Naive thymus-derived CD8-positive, alpha-beta T cell (primary cell): ENCODE measurements at regions not wholly inside any gene's neighbourhood (a gene's known extent, or its start where the extent isn't known, plus 50 kb on each side); places are given as distances from the start of the nearest gene placed in this dataset.
A peak's percentile ranks its signal among the peaks of the same experiment; 100 is the strongest.
"Not testable (repeated sequence)": the region's sequence is repeated elsewhere in the genome, so short reads cannot be mapped to it uniquely, and the experiment has no call there.

Experiments
- ATAC-seq, 2 donors: fragments of 150-1000 bp; cut with Tn5 transposase in 1 of 2; sonication (Bioruptor Pico), chemical (Tn5 transposase) in 1 of 2; 1 replicate in 1 of 2; 2 replicates in 1 of 2; pipeline ENCODE4 v1.10.0; 2021; ENCODE audit warnings: mild to moderate bottlenecking in 2 of 2, moderate library complexity in 2 of 2
- POLR2A ChIA-PET: fragments of 350-600 bp; sonication (Branson Sonifier 250); formaldehyde crosslinking; loops from one replicate; lab custom pipeline; 2021; ENCODE audit warnings: antibody characterized with exemption; lab: Charles Lee
- DNase-seq, 10 donors: peaks; one replicate each; pipeline versions ENCODE4 v3.0.0 to v3.0.0-alpha.2; 2020 to 2022
- H3K27ac Mint-ChIP-seq, 10 donors: one replicate each; pipeline ENCODE4 v1.8.0; 2020 to 2022; ENCODE audit warnings: mild to moderate bottlenecking in 10 of 10, mixed read lengths in 10 of 10, moderate library complexity in 4 of 10, inconsistent platforms in 1 of 10
- H3K27me3 Mint-ChIP-seq, 5 donors: one replicate each; pipeline ENCODE4 v1.8.0; 2021 to 2022; ENCODE audit warnings: mixed read lengths in 5 of 5
- H3K36me3 Mint-ChIP-seq, 3 donors: one replicate each; pipeline ENCODE4 v1.8.0; 2020 to 2022; ENCODE audit warnings: mixed read lengths in 3 of 3, mild to moderate bottlenecking in 2 of 3, inconsistent platforms in 1 of 3
- H3K4me1 Mint-ChIP-seq, 4 donors: one replicate each; pipeline ENCODE4 v1.8.0; 2021 to 2022; ENCODE audit warnings: mixed read lengths in 4 of 4
- H3K4me3 Mint-ChIP-seq, 10 donors: one replicate each; pipeline ENCODE4 v1.8.0; 2020 to 2022; ENCODE audit warnings: mild to moderate bottlenecking in 10 of 10, mixed read lengths in 10 of 10, moderate library complexity in 6 of 10, inconsistent platforms in 1 of 10
- H3K9me3 Mint-ChIP-seq, 9 donors: one replicate each; pipeline ENCODE4 v1.8.0; 2020 to 2022; ENCODE audit warnings: mixed read lengths in 9 of 9, mild to moderate bottlenecking in 3 of 9, inconsistent platforms in 1 of 9, moderate library complexity in 1 of 9

DNA sequence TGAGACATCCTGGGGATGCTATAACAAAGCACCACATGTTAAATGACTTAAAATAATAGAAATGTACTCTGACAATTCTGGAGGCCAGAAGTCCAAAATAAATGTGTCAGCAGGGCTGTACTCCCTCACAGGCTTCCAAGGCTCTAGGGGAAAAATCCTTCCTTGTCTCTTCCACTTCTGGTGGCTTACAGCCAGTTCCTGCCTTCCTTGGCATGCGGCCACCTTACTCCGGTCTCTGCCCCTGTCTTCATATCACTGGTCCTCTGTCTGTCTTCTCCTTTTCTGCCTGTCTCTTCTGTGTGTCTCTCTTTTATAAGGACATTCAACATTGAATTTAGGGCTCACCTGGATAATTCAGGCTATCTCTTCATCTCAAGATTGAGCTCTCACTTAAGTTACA, 155.3 kb upstream of the SYNCRIP start:
- no peaks in the 10 kb centered on the region for H3K36me3 Mint-ChIP-seq
- ATAC-seq (no peak), DNase-seq (no peak)
- no peak overlapping the region for H3K27ac Mint-ChIP-seq
- peaks cover 1 to 28% (median 11%) of the 10 kb centered on the region in 5 donors for H3K27me3 Mint-ChIP-seq
- POLR2A ChIA-PET: no interaction called here
- H3K4me3 Mint-ChIP-seq: no peak overlapping the region
- H3K9me3 Mint-ChIP-seq: no peaks in the 10 kb centered on the region
- no peaks in the 10 kb centered on the region for H3K4me1 Mint-ChIP-seq

GRCh38 chr6:85795945-85796344, 153.3 kb upstream of the SYNCRIP start:
- Mint-ChIP-seq H3K4me3 (no peak overlapping the region), H3K27me3 (peaks cover 1 to 28% (median 12%) of the 10 kb centered on the region in 5 donors), H3K4me1 (no peaks in the 10 kb centered on the region), H3K9me3 (peaks cover 0 to 11% (median 4%) of the 10 kb centered on the region in 9 donors), H3K36me3 (peaks cover 0 to 7% (median 0%) of the 10 kb centered on the region in 3 donors), H3K27ac (no peak overlapping the region)
- POLR2A ChIA-PET: no interaction called here
- ATAC-seq (no peak), DNase-seq (no peak)

DNA sequence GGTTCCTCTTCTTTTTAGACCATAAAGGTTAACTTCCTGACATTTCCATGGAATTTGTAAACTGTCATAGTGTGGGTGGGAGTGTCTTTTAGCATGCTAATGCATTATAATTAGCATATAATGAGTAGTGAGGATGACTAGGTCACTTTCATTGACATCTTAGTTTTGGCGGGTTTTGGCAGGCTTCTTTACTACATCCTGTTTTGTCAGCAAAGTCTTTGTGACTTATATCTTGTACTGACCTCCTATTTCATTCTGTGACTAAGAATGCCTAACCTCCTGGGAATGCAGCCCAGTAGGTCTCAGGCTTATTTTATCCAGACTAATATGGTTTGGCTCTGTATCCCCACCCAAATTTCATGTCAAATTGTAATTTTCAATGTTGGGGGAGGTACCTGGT, 149.6 kb upstream of the SYNCRIP start:
- ATAC-seq: no peak
- H3K4me3 Mint-ChIP-seq: no peak overlapping the region
- POLR2A ChIA-PET: no interaction called here
- no peak for DNase-seq
- peaks cover 0 to 18% (median 0%) of the 10 kb centered on the region in 3 donors for H3K36me3 Mint-ChIP-seq
- H3K9me3 Mint-ChIP-seq: peaks cover 6 to 41% (median 17%) of the 10 kb centered on the region in 9 donors
- H3K27ac Mint-ChIP-seq: no peak overlapping the region
- no peaks in the 10 kb centered on the region for H3K4me1 Mint-ChIP-seq
- H3K27me3 Mint-ChIP-seq: peaks cover 3 to 27% (median 7%) of the 10 kb centered on the region in 5 donors

DNA sequence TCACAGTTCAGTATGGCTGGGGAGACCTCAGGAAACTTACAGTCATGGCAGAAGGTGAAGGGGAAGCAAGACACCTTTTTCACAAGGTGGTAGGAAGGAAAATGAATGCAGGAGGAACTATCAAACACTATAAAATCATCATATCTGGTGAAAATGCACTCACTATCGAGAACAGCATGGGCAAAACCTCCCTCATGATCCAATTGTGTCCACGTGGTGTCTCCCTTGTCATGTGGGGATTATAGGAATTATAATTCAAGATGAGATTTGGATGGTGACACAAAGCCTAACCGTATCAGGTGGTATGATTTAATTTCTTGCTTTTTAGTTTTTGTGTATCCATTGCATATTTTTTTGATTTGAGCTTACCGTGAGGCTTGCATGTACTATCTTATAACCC, 133.2 kb upstream of the SYNCRIP start:
- POLR2A ChIA-PET: no interaction called here
- Mint-ChIP-seq H3K4me1 (peaks cover 0 to 2% (median 0%) of the 10 kb centered on the region in 4 donors), H3K4me3 (no peak overlapping the region), H3K27me3 (peaks cover 11 to 32% (median 17%) of the 10 kb centered on the region in 5 donors), H3K27ac (no peak overlapping the region), H3K9me3 (peaks cover 9 to 48% (median 26%) of the 10 kb centered on the region in 9 donors), H3K36me3 (peaks cover 0 to 27% (median 6%) of the 10 kb centered on the region in 3 donors)
- DNase-seq (no peak), ATAC-seq (no peak)

DNA sequence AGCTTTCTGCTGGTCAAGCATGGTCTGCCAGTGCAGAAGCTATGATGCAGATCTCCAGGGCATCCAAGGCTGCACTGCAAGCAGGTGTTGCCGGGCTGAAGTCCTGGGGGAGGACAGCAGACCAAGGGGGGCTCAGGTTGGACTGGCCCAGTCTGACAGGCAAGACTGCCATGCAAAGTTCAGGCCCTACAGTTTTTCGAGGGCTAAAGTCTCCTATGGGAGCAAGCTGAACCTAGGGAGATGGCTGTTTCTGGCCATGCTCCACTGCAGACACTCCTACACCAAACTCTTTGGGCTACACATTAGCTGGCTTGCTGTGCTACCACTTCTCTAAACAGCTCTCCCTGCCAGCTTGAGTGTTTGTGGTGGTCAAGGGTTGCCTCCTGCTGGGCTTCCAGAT, 130.0 kb upstream of the SYNCRIP start:
- no peak for DNase-seq
- H3K9me3 Mint-ChIP-seq: peaks cover 3 to 16% (median 6%) of the 10 kb centered on the region in 9 donors
- peaks cover 0 to 8% (median 0%) of the 10 kb centered on the region in 3 donors for H3K36me3 Mint-ChIP-seq

DNA sequence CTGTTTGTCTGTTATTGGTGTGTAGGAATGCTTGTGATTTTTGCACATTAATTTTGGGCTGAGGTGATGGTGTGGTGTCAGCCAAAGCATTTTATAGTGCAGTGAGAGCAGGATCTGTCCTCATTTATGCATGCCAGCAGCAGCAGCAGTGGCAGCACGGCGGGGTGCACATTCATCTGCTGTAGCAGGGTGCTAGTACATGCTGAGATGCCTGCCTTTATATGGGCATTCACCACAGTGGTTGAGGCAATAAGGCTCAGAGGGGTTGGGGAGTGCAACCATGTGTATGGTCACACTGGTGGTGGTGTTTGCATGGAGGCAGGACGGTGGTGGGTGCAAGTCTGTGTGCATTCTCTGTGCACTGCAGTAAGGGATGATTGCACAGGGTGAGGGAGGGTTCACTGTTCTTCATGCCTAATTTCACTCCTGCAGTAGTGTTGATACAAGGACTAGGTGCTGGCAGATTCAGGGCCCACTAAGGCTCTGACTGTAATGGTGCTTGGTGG, 129.3 kb upstream of the SYNCRIP start:
- peaks cover 0 to 2% (median 0%) of the 10 kb centered on the region in 4 donors for H3K4me1 Mint-ChIP-seq
- no peak overlapping the region for H3K4me3 Mint-ChIP-seq
- POLR2A ChIA-PET: no interaction called here
- DNase-seq: no peak
- no peak for ATAC-seq
- peaks cover 0 to 2% (median 0%) of the 10 kb centered on the region in 3 donors for H3K36me3 Mint-ChIP-seq
- peaks cover 12 to 41% (median 20%) of the 10 kb centered on the region in 5 donors for H3K27me3 Mint-ChIP-seq
- peak overlapping the region in 1 of 10 donors; percentile 52 for H3K27ac Mint-ChIP-seq
- peaks cover 0 to 9% (median 2%) of the 10 kb centered on the region in 9 donors for H3K9me3 Mint-ChIP-seq

More for the DNA sequence above, 130.0 kb upstream of the SYNCRIP start:
- H3K27me3 Mint-ChIP-seq: peaks cover 14 to 42% (median 22%) of the 10 kb centered on the region in 5 donors
- no peak for ATAC-seq
- H3K27ac Mint-ChIP-seq: no peak overlapping the region
- POLR2A ChIA-PET: no interaction called here
- H3K4me3 Mint-ChIP-seq: no peak overlapping the region
- peaks cover 0 to 2% (median 0%) of the 10 kb centered on the region in 4 donors for H3K4me1 Mint-ChIP-seq

GRCh38 chr6:85771455-85771854, 128.8 kb upstream of the SYNCRIP start:
- peaks cover 0 to 6% (median 0%) of the 10 kb centered on the region in 9 donors for H3K9me3 Mint-ChIP-seq
- POLR2A ChIA-PET: no interaction called here
- DNase-seq (no peak), ATAC-seq (no peak)
- H3K27me3 Mint-ChIP-seq: peaks cover 11 to 38% (median 20%) of the 10 kb centered on the region in 5 donors
- peaks cover 0 to 2% (median 0%) of the 10 kb centered on the region in 4 donors for H3K4me1 Mint-ChIP-seq
- H3K27ac Mint-ChIP-seq: no peak overlapping the region
- H3K4me3 Mint-ChIP-seq: no peak overlapping the region
- H3K36me3 Mint-ChIP-seq: no peaks in the 10 kb centered on the region

GRCh38 chr6:85764844-85765243, 122.2 kb upstream of the SYNCRIP start:
- Mint-ChIP-seq H3K27ac (no peak overlapping the region), H3K4me3 (no peak overlapping the region), H3K9me3 (peaks cover 0 to 4% (median 0%) of the 10 kb centered on the region in 9 donors), H3K4me1 (no peaks in the 10 kb centered on the region), H3K36me3 (no peaks in the 10 kb centered on the region), H3K27me3 (peaks cover 13 to 53% (median 24%) of the 10 kb centered on the region in 5 donors)
- POLR2A ChIA-PET: no interaction called here
- no peak for DNase-seq
- no peak for ATAC-seq

DNA sequence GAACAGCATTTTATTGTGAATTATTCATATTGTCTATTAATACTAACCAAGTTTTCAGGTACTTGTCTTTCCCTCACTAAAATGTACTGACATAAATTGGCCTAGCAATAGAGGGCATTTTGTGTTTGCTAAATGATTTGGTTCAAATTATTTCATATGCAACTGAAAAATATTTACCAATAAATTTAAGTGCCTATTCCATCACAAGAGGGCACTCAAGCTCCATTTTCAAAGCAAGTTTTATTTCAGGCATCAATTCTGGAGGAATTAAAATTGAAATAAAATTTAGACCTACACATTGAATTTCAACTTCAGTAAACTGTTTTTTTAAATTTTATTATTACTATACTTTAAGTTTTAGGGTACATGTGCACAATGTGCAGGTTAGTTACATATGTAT, 114.3 kb upstream of the SYNCRIP start:
- H3K27me3 Mint-ChIP-seq: peaks cover 0 to 12% (median 8%) of the 10 kb centered on the region in 5 donors

DNA sequence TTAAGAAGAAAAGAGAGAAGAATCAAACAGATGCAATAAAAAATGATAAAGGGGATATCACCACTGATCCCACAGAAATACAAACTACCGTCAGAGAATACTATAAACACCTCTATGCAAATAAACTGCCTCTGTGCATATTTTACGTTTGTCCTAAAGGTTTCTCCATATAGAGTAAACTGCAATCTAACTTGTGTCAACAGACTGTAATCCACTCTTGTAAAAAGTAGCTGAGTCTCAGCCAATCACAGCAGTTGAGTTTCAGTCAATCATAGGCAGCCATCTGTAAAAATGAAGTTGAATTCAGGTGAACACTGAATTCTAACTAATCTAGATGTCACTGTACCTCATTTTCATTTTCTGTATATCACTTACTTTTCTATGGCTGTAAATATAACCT, 112.2 kb upstream of the SYNCRIP start:
- Mint-ChIP-seq H3K4me3 (no peak overlapping the region), H3K4me1 (no peaks in the 10 kb centered on the region), H3K27ac (no peak overlapping the region), H3K27me3 (peaks cover 0 to 8% (median 5%) of the 10 kb centered on the region in 5 donors), H3K9me3 (no peaks in the 10 kb centered on the region), H3K36me3 (no peaks in the 10 kb centered on the region)
- DNase-seq (no peak), ATAC-seq (no peak)
- POLR2A ChIA-PET: no interaction called here

More for the DNA sequence above, 114.3 kb upstream of the SYNCRIP start:
- Mint-ChIP-seq H3K9me3 (peaks cover 0 to 4% (median 0%) of the 10 kb centered on the region in 9 donors), H3K27ac (no peak overlapping the region), H3K4me1 (no peaks in the 10 kb centered on the region), H3K4me3 (no peak overlapping the region), H3K36me3 (no peaks in the 10 kb centered on the region)
- no peak for DNase-seq
- POLR2A ChIA-PET: no interaction called here
- ATAC-seq: no peak

- Mint-ChIP-seq H3K4me3 (no peak overlapping the region), H3K27me3 (peaks cover 0 to 14% (median 8%) of the 10 kb centered on the region in 5 donors), H3K4me1 (no peaks in the 10 kb centered on the region)
These were observed 109.9 kb upstream of the SYNCRIP start for GRCh38 chr6:85752602-85753001.

DNA sequence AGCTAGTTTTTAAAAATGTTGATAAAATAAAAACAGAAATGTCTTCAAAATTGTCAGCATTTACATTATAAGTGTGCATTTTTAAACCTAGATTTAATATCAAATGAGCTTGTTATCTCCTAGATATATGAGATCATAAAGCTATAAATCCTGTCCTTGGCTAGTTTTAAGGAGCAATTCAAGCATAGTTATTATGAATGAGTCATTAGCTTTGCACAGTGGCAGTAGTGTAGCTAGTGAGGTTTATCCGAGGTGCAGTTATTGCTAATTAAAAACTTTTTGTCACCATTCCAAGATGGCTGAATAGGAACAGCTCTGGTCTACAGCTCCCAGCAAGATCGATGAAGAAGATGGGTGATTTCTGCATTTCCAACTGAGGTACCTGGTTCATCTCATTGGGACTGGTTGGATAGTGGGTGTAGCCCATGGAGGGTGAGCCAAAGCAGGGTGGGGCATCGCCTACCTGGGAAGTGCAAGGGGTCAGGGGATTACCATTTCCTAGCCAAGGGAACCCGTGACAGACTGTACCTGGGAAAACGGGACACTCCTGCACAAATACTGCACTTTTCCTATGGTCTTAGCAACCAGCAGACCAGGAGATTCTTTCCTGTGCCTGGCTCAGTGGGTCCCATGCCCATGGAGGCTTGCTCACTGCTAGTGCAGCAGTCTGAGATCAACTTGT, 108.8 kb upstream of the SYNCRIP start:
- POLR2A ChIA-PET: no interaction called here
- no peaks in the 10 kb centered on the region for H3K9me3 Mint-ChIP-seq
- H3K27me3 Mint-ChIP-seq: peaks cover 0 to 14% (median 8%) of the 10 kb centered on the region in 5 donors
- H3K4me3 Mint-ChIP-seq: no peak overlapping the region
- peaks cover 0 to 4% (median 3%) of the 10 kb centered on the region in 3 donors for H3K36me3 Mint-ChIP-seq
- H3K27ac Mint-ChIP-seq: no peak overlapping the region
- ATAC-seq: no peak
- DNase-seq: no peak
- H3K4me1 Mint-ChIP-seq: no peaks in the 10 kb centered on the region

More at GRCh38 chr6:85752602-85753001, 109.9 kb upstream of the SYNCRIP start:
- DNase-seq (no peak), ATAC-seq (no peak)
- peaks cover 0 to 4% (median 3%) of the 10 kb centered on the region in 3 donors for H3K36me3 Mint-ChIP-seq
- H3K27ac Mint-ChIP-seq: no peak overlapping the region
- no peaks in the 10 kb centered on the region for H3K9me3 Mint-ChIP-seq
- POLR2A ChIA-PET: no interaction called here

DNA sequence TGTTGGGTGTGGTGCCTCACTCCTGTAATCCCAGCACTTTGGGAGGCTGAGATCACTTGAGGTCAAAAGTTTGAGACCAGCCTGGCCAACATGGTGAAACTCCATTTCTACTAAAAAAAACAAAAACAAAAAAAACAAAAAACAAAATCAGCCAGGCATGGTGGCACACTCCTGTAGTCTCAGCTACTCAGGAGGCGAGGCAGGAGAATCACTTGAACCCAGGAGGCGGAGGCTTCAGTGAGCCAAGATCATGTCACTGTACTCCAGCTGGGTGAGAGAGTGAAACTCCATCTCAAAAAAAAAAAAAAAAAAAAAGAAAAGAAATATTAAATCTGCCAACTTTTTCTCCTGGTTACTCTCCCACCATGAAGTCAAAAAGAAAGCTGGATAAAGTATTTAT, 107.5 kb upstream of the SYNCRIP start:
- H3K27me3 Mint-ChIP-seq: peaks cover 0 to 14% (median 8%) of the 10 kb centered on the region in 5 donors
- H3K4me1 Mint-ChIP-seq, ATAC-seq, H3K9me3 Mint-ChIP-seq, DNase-seq, H3K4me3 Mint-ChIP-seq, POLR2A ChIA-PET, H3K27ac Mint-ChIP-seq, H3K36me3 Mint-ChIP-seq: not testable (repeated sequence)
